T-cell (primary cell): ENCODE measurements at regions not wholly inside any gene's neighbourhood (a gene's known extent, or its start where the extent isn't known, plus 50 kb on each side); places are given as distances from the start of the nearest gene placed in this dataset.
"Not testable (repeated sequence)": the region's sequence is repeated elsewhere in the genome, so short reads cannot be mapped to it uniquely, and the experiment has no call there.

ENCODE experiments used
- ATAC-seq, 4 experiments: fragments of 200-7000 bp in 3 of 4; fragments of 150-1000 bp in 1 of 4; cut with Tn5 transposase; replicated peaks in 1 of 4; 1 replicate in 3 of 4; 2 replicates in 1 of 4; pipeline ENCODE4 v1.10.0; 2021; ENCODE audit warnings: moderate library complexity in 3 of 4, mild to moderate bottlenecking in 2 of 4, moderate number of reproducible peaks in 1 of 4
- CTCF ChIA-PET, 2 donors: fragments of 300-600 bp; sonication (Branson Sonifier 250); formaldehyde crosslinking; loops; one replicate each; lab custom pipeline; 2022; ENCODE audit warnings: antibody characterized with exemption in 2 of 2; lab: Charles Lee
- POLR2A ChIA-PET, 2 donors: fragments of 300-600 bp; sonication (Branson Sonifier 250); formaldehyde crosslinking; loops; one replicate each; lab custom pipeline; 2022; ENCODE audit warnings: antibody characterized with exemption in 2 of 2; lab: Charles Lee
- DNase-seq, 35 experiments: peaks; one replicate each; pipeline versions ENCODE4 v3.0.0 to v3.0.0-alpha.2; 2013 to 2023
- H3K27ac ChIP-seq: one replicate; pipeline ENCODE4 v1.5.1; 2013; ENCODE audit warnings: low read length
- H3K27me3 ChIP-seq, 2 experiments: replicated peaks in 1 of 2; 1 replicate in 1 of 2; 2 replicates in 1 of 2; pipeline versions ENCODE4 v1.6.1 to v1.7.0; 2013; ENCODE audit warnings: low read length in 1 of 2, mixed read lengths in 1 of 2; ENCODE audit not compliant: control insufficient read depth in 2 of 2, insufficient read depth in 2 of 2; ENCODE audit errors: extremely low read depth in 1 of 2
- H3K36me3 ChIP-seq, 2 donors: 1 replicate in 1 of 2; 2 replicates in 1 of 2; pipeline versions ENCODE4 v1.6.1 to v1.7.0; 2013; ENCODE audit warnings: low read length in 1 of 2; ENCODE audit not compliant: control insufficient read depth in 2 of 2, insufficient read depth in 1 of 2; ENCODE audit errors: extremely low read depth in 1 of 2
- H3K4me1 ChIP-seq, 2 experiments: 1 replicate in 1 of 2; 2 replicates in 1 of 2; pipeline versions ENCODE4 v1.6.1 to v1.7.0; 2013; ENCODE audit warnings: low read length in 2 of 2, mixed read lengths in 1 of 2; ENCODE audit not compliant: insufficient read depth in 2 of 2, control insufficient read depth in 1 of 2; ENCODE audit errors: extremely low read depth in 1 of 2
- H3K4me3 ChIP-seq, 2 donors: 1 replicate in 1 of 2; 2 replicates in 1 of 2; pipeline versions ENCODE4 v1.5.1 to v1.7.0; 2013; ENCODE audit warnings: mild to moderate bottlenecking in 2 of 2, low read length in 1 of 2, moderate library complexity in 1 of 2; ENCODE audit not compliant: control insufficient read depth in 1 of 2; ENCODE audit errors: extremely low read depth in 1 of 2
- H3K9me3 ChIP-seq: 2 replicates; pipeline ENCODE4 v1.7.0; 2013
- H3K27ac Mint-ChIP-seq, 2 donors: one replicate each; pipeline ENCODE4 v1.8.0; 2020 to 2021; ENCODE audit warnings: mild to moderate bottlenecking in 2 of 2, mixed read lengths in 2 of 2
- H3K27me3 Mint-ChIP-seq, 2 donors: one replicate each; pipeline ENCODE4 v1.8.0; 2021 to 2022; ENCODE audit warnings: mixed read lengths in 2 of 2
- H3K36me3 Mint-ChIP-seq: one replicate; pipeline ENCODE4 v1.8.0; 2021; ENCODE audit warnings: mixed read lengths
- H3K4me1 Mint-ChIP-seq, 3 donors: one replicate each; pipeline ENCODE4 v1.8.0; 2020 to 2022; ENCODE audit warnings: mixed read lengths in 3 of 3, mild to moderate bottlenecking in 1 of 3
- H3K4me3 Mint-ChIP-seq, 3 donors: one replicate each; pipeline ENCODE4 v1.8.0; 2020 to 2022; ENCODE audit warnings: mild to moderate bottlenecking in 3 of 3, mixed read lengths in 3 of 3, moderate library complexity in 3 of 3
- H3K9me3 Mint-ChIP-seq, 3 donors: one replicate each; pipeline ENCODE4 v1.8.0; 2020 to 2022; ENCODE audit warnings: mixed read lengths in 3 of 3
- WGBS: methylation state at CpG from one replicate; pipeline ENCODE4 v1.1.5; 2013; ENCODE audit warnings: missing lambda C conversion rate; ENCODE audit not compliant: insufficient coverage; 5-methylcytosine and 5-hydroxymethylcytosine counted together

DNA sequence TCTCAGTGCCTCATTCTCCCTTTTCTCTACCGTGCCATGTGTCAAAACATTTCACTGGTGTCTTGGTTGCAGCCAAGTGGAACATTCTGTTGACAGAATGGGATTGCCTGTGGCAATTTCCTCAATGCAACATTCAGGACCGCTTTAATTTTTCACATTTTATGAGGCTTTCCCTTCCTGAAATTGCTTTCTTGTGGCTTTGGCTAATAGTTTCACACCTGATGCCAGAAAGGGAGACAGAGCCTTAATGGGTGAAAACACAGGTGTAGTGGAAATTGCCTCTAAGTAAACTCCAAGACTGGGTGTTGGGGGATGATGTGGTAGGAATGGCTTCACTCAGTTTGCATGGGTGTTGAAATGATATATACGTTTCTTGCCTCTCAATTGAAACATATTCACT is 278.3 kb downstream of the TSN start:
- CTCF ChIA-PET, result no interaction called here
- no peaks in the 10 kb centered on the region for H3K9me3 Mint-ChIP-seq
- no peak overlapping the region for H3K27ac Mint-ChIP-seq
- Histone ChIP-seq H3K36me3 (no peaks in the 10 kb centered on the region), H3K27me3 (no peaks in the 10 kb centered on the region), H3K4me1 (no peaks in the 10 kb centered on the region), H3K9me3 (no peaks in the 10 kb centered on the region), H3K27ac (no peak overlapping the region), H3K4me3 (no peak overlapping the region)
- 80% methylated on average over 1 of the region's 3 CpGs for WGBS
- H3K4me1 Mint-ChIP-seq, result peaks cover 0 to 6% (median 0%) of the 10 kb centered on the region in 3 donors
- H3K36me3 Mint-ChIP-seq, result no peaks in the 10 kb centered on the region
- no peak overlapping the region for H3K4me3 Mint-ChIP-seq
- ATAC-seq (no peak), DNase-seq (no peak)
- peaks cover 0 to 3% of the 10 kb centered on the region in 2 donors for H3K27me3 Mint-ChIP-seq
- POLR2A ChIA-PET, result no interaction called here

DNA sequence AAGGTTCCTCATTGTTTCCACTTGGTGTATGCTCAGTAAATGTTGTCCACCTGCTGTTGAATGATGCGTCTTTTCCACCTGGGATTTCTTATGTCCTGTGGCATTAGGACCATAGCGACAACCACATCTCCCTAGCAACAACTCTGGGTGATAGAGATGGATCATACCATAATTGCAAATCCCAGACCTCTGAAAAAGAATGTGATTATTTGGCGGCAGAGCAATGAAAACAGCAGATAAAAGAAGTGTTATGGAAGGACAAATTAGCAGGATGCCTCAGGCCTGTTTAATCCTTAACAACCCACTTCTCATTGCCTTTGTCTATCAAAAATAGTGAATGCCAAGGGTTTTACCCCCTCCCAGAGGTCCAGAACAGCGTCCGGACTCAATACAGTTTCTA is 278.9 kb downstream of the TSN start:
- no peak overlapping the region for H3K27ac Mint-ChIP-seq
- Histone ChIP-seq H3K27me3 (no peaks in the 10 kb centered on the region), H3K4me1 (no peaks in the 10 kb centered on the region), H3K4me3 (no peak overlapping the region), H3K36me3 (no peaks in the 10 kb centered on the region), H3K27ac (no peak overlapping the region), H3K9me3 (no peaks in the 10 kb centered on the region)
- H3K4me1 Mint-ChIP-seq, result peaks cover 0 to 6% (median 0%) of the 10 kb centered on the region in 3 donors
- ChIA-PET CTCF (no interaction called here), POLR2A (interaction anchor here in 1 of 2 donors (0.6 kb wide), 2 partner anchors 26 to 1949 kb away, joined by 4 to 6 read pairs; no protein-coding TSS in a partner anchor)
- H3K27me3 Mint-ChIP-seq, result peaks cover 0 to 3% of the 10 kb centered on the region in 2 donors
- no CpG with 5 or more reads among the region's 5 CpGs for WGBS
- DNase-seq, result no peak
- ATAC-seq, result no peak
- H3K9me3 Mint-ChIP-seq, result no peaks in the 10 kb centered on the region
- H3K4me3 Mint-ChIP-seq, result no peak overlapping the region
- no peaks in the 10 kb centered on the region for H3K36me3 Mint-ChIP-seq

DNA sequence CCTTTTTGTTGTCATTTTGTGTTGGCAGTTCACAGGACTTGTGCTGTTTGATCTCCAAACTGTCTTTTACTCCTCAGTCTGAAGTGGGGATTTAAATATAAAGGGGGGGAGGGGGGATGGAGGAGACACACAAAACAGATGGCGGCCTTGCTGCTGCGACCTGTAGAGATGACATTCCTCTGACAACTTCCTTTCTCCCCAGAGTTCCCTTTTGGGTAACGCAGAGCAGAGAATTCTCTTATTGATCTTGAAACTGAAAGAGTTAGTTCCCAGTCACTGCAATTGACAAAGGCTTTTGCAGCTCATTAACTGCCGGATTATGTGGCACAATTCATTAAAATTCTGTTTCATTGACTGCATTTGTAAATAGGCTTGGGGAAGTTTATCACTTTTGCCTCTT is 279.3 kb downstream of the TSN start:
- H3K9me3 ChIP-seq, result no peaks in the 10 kb centered on the region
- ATAC-seq (no peak), DNase-seq (no peak)
- Mint-ChIP-seq H3K36me3 (no peaks in the 10 kb centered on the region), H3K4me3 (no peak overlapping the region), H3K4me1 (peaks cover 0 to 6% (median 0%) of the 10 kb centered on the region in 3 donors), H3K9me3 (no peaks in the 10 kb centered on the region), H3K27me3 (peaks cover 0 to 3% of the 10 kb centered on the region in 2 donors), H3K27ac (no peak overlapping the region)
- H3K36me3 ChIP-seq, result no peaks in the 10 kb centered on the region
- ChIA-PET POLR2A (interaction anchor here in 1 of 2 donors (0.6 kb wide), 2 partner anchors 26 to 1948 kb away, joined by 4 to 6 read pairs; no protein-coding TSS in a partner anchor), CTCF (no interaction called here)
- no peaks in the 10 kb centered on the region for H3K4me1 ChIP-seq
- 80% methylated on average over 1 of the region's 4 CpGs for WGBS
- no peak overlapping the region for H3K4me3 ChIP-seq
- no peaks in the 10 kb centered on the region for H3K27me3 ChIP-seq
- H3K27ac ChIP-seq, result no peak overlapping the region

DNA sequence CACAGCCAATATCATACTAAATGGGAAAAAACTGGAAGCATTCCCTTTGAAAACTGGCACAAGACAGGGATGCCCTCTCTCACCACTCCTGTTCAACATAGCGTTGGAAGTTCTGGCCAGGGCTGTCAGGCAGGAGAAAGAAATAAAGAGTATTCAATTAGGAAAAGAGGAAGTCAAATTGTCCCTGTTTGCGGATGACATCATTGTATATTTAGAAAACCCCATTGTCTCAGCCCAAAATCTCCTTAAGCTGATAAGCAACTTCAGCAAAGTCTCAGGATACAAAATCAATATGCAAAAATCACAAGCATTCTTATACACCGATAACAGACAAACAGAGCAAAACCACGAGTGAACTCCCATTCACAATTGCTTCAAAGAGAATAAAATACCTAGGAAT is 283.4 kb downstream of the TSN start:
- CTCF ChIA-PET, H3K4me1 Mint-ChIP-seq, H3K9me3 Mint-ChIP-seq, H3K27me3 Mint-ChIP-seq, H3K36me3 Mint-ChIP-seq, POLR2A ChIA-PET, H3K27ac ChIP-seq, H3K9me3 ChIP-seq, ATAC-seq, DNase-seq, H3K4me3 ChIP-seq, H3K36me3 ChIP-seq, H3K27me3 ChIP-seq, H3K27ac Mint-ChIP-seq, H3K4me3 Mint-ChIP-seq, H3K4me1 ChIP-seq: not testable (repeated sequence)
- WGBS, result no CpG with 5 or more reads among the region's 4 CpGs

DNA sequence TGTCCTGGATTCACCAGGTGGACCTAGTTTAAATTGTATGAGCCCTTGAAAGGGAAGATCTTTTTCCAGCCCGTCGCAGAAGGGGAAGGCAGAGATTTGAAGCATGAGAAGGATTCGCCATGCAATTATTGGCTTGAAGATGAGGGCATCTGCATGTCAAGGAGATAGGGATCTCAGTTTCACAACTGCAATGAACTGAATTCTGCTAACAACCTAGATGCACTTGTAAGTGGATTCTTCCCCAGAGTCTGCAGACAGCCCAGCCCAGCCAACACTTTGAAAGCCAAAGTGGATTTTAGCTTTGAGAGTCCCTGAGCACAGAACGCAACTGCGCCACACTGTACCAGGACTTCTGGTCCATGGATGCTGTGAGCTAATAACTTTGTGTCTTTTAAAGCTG is 286.0 kb downstream of the TSN start:
- no peaks in the 10 kb centered on the region for H3K4me1 ChIP-seq
- no peaks in the 10 kb centered on the region for H3K9me3 ChIP-seq
- H3K27ac Mint-ChIP-seq, result no peak overlapping the region
- ATAC-seq (no peak), DNase-seq (no peak)
- no peaks in the 10 kb centered on the region for H3K4me1 Mint-ChIP-seq
- H3K36me3 ChIP-seq, result no peaks in the 10 kb centered on the region
- no peak overlapping the region for H3K4me3 ChIP-seq
- H3K4me3 Mint-ChIP-seq, result no peak overlapping the region
- H3K36me3 Mint-ChIP-seq, result no peaks in the 10 kb centered on the region
- WGBS, result 97% methylated on average over 5 of the region's 5 CpGs
- H3K27me3 ChIP-seq, result no peaks in the 10 kb centered on the region
- ChIA-PET POLR2A (no interaction called here), CTCF (no interaction called here)
- H3K27me3 Mint-ChIP-seq, result no peaks in the 10 kb centered on the region
- no peak overlapping the region for H3K27ac ChIP-seq
- H3K9me3 Mint-ChIP-seq, result peaks cover 0 to 6% (median 0%) of the 10 kb centered on the region in 3 donors

DNA sequence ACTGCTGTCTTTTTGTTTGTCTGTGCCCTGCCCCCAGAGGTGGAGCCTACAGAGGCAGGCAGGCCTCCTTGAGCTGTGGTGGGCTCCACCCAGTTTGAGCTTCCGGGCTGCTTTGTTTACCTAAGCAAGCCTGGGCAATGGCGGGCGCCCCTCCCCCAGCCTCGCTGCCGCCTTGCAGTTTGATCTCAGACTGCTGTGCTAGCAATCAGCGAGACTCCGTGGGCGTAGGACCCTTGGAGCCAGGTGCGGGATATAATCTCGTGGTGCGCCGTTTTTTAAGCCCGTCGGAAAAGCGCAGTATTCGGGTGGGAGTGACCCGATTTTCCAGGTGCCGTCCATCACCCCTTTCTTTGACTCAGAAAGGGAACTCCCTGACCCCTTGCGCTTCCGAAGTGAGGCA is 296.2 kb downstream of the TSN start:
- H3K4me1 ChIP-seq, H3K27ac ChIP-seq, DNase-seq, CTCF ChIA-PET, H3K9me3 Mint-ChIP-seq, H3K27me3 Mint-ChIP-seq, H3K4me3 ChIP-seq, H3K9me3 ChIP-seq, H3K27me3 ChIP-seq, H3K36me3 ChIP-seq, POLR2A ChIA-PET, H3K27ac Mint-ChIP-seq, H3K36me3 Mint-ChIP-seq, H3K4me1 Mint-ChIP-seq, ATAC-seq, H3K4me3 Mint-ChIP-seq: not testable (repeated sequence)
- 100% methylated on average over 2 of the region's 20 CpGs for whole genome bisulfite sequencing

DNA sequence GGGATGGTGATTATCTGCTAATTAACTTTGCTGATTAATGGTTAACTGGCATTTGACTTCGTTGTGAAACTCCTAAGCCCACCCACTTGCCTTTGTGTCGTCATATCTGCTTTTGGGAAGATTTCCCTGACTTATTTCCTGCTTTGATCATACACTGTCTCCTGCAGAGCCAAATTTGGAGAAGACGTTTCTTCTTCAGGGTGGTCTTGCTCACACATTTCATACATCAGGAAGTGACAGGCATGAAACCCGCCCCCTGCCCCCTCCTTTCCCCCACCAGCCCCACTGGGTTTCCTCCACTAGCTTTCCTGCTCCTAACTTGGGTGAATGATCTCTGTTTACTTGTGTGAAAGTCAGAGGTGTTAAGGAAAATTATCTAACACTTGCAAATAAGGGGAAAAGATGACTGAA is 300.1 kb downstream of the TSN start:
- ChIA-PET POLR2A (interaction anchor here in 1 of 2 donors (0.7 kb wide), 1 partner anchor 1291 kb away, joined by 3 read pairs; no protein-coding TSS in a partner anchor), CTCF (no interaction called here)
- H3K27ac ChIP-seq, result no peak overlapping the region
- Mint-ChIP-seq H3K27ac (no peak overlapping the region), H3K9me3 (peaks cover 0 to 5% (median 2%) of the 10 kb centered on the region in 3 donors), H3K36me3 (no peaks in the 10 kb centered on the region), H3K27me3 (peaks cover 5 to 10% of the 10 kb centered on the region in 2 donors), H3K4me3 (no peak overlapping the region), H3K4me1 (no peaks in the 10 kb centered on the region)
- H3K27me3 ChIP-seq, result no peaks in the 10 kb centered on the region
- H3K4me1 ChIP-seq, result no peaks in the 10 kb centered on the region
- no peak overlapping the region for H3K4me3 ChIP-seq
- no peaks in the 10 kb centered on the region for H3K36me3 ChIP-seq
- WGBS, result 33% methylated on average over 1 of the region's 4 CpGs
- ATAC-seq, result no peak
- no peak for DNase-seq
- H3K9me3 ChIP-seq, result no peaks in the 10 kb centered on the region
